HG03432 (cell line): ENCODE measurements at regions not wholly inside any gene's neighbourhood (a gene's known extent, or its start where the extent isn't known, plus 50 kb on each side); places are given as distances from the start of the nearest gene placed in this dataset.
A peak's percentile ranks its signal among the peaks of the same experiment; 100 is the strongest.

Source experiments
- ATAC-seq: cut with Tn5 transposase; IDR thresholded peaks from one replicate; pipeline ENCODE4 v1.9.1; 2021; ENCODE audit warnings: mild to moderate bottlenecking, moderate library complexity; ENCODE audit not compliant: unreplicated experiment

DNA sequence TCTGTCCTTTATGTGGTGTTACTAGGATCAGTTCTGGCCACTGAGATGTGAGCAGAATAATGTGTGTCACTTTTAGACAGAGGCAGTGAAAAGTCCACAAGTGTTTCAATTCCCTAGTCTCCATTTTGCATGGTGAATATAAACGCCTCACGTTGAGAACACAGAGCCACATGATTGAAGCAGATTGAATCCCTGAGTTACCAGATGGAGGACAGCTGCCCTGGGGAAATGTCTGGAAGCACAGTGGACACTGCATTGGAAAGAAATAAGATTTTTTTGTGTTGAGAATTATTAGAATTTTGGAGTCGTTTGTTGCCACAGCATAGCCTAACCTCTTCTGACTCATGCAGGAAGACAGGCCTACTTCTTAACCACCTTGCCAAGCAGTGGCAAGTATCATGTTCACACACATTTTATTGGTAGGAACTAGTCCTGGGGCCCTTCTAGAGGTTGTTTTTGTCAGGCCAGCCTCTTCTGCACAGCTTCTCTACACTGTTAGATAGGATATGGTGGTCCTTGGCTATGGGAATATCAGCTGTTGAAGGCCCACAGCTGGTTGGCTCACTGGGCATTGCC, 188.6 kb downstream of the TMEM182 start:
- ATAC-seq, result no peak

GRCh38 chr2:102951249-102951648, 189.4 kb downstream of the TMEM182 start:
- ATAC-seq, result no peak

DNA sequence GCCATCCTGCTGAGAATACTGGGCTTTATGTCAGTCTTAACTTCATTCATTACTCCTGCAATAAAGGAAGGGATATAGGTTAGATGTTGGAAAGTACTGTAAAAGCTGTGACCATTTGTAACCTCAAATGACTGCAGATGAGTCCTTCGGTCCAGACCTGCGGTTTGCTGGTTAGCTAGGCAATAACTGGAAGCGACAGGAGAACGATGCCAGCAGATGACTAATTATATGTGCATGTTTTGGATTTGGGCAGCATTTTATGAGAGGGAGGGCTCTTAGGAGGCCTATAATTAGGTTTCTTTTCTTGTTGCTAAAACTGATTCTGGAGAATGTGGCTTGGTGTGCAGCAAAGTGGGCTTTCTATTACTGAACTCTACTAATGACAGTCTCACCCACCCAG, 205.6 kb downstream of the TMEM182 start:
- ATAC-seq, result no peak

DNA sequence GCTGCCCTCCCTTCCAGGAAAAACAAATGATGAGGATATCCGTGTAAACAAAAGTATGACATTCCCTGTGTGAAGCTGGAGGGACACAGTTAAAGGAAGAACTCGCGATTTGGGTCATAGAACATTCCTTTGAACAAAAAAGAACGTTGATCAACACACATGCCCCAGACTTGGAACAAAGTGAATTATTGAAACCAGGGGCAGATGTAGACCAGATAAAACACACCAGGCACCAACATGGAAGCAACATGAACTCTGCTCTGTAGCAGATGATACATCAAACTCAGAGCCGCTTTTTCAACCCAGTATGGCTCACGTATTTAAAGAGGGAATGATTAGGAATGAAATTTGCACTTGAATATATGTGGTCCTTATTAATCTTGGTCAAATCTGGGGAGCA, 206.5 kb downstream of the TMEM182 start:
- ATAC-seq, result no peak

GRCh38 chr2:102971701-102972100, 209.9 kb downstream of the TMEM182 start:
- ATAC-seq, result no peak

DNA sequence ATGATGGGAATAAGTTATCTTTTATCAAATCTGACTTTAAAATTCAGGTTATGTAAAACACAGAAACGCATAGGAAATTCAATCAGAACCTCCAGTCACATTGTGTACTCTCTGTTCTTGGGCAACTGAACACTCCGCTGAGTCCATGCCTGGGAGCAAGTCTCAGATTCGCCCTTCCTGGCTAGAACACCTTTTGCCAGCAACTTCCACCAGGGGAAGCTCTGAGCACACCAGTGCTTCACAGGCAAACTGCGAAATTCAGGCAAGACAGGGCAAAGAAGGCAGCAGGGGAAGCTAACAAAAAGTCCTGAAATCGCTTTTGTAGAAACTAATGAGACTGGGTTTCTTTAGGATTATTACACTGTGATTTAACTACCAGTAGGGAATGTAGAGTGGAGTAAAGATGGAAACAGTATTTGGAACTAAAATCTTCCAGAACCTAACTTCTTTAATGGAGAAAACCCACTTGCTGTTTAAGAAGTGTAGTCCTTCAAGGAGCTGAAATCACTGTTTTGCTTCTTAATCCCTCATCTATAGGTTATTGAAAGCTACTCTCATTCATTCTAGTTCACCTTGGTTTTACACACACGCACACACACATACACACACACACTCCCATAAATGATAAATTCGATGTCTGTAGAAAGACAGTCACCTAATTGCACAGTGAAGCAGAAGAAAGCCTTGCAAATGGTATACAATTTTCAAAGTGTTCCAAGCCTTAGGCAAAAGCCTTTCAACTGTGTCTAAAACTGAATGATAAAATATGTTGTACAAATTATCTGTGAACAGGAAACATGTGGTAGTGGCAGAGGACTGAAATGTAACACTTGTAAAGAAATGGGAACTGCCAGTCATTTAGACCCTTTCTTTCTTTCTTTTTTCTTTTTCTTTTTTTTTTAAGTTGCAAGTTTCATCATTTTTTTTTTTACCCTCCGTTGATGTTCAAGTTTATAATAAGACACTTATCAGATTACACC, 214.5 kb downstream of the TMEM182 start:
- ATAC-seq, result peak; percentile 80

- ATAC-seq, result no peak
These were observed 215.7 kb downstream of the TMEM182 start for GRCh38 chr2:102977426-102978090.

DNA sequence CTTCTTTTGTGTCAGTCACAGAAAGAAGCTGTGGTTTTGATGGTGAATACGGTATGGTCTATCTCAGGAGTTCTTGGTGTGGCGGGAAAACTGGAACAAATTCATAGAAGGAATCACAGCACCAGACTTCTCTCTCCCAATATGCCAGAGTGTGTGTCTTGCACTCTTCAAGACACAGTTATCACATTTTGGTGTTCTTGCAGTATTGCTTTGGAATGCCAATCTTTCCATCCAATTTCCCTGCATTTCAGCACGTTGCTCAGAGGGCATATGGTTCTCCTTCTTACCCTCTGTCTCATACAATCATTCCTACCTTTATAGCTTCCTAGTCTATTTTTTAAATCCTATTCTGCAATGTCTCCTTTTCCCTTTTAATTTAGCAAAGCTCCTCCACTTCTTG, 216.3 kb downstream of the TMEM182 start:
- ATAC-seq, result no peak

DNA sequence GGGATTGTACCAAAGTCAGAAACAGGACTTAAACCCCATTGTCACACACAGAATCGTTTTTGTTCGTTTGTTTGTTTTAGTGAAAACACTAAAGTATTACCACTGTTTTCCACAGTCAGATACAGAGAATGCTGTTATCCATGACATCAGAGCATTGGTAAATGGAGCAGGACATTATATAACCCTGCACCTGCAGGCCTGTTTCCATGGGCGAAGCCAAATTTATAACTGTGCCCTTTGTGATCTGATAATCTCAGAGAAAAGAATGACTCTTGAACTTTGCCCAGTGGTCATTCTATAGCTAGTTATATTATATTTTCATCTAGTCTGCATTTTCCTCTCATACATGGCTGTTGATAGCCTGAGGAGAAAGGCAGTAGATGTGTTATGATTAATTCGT, 217.6 kb downstream of the TMEM182 start:
- ATAC-seq, result no peak

GRCh38 chr2:102983786-102984185, 222.0 kb downstream of the TMEM182 start:
- no peak for ATAC-seq

GRCh38 chr2:102986826-102987490, 225.1 kb downstream of the TMEM182 start:
- no peak for ATAC-seq

DNA sequence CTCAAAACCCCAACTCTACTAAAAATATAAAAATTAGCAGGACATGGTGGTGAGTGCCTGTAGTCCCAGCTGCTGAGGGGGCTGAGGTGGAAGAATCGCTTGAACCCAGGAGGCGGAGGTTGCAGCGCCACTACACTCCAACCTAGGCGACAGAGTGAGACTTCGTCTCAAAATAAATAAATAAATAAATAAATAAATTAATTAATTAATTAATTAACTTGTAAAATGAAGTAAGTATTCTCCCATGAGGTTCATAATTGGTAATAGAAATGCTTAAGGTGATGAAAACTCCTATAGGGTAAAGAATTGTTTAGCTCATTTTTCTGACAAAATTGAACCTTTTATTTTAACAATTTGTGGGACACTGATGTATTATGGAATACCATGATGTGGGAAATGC, 230.8 kb downstream of the TMEM182 start:
- no peak for ATAC-seq

DNA sequence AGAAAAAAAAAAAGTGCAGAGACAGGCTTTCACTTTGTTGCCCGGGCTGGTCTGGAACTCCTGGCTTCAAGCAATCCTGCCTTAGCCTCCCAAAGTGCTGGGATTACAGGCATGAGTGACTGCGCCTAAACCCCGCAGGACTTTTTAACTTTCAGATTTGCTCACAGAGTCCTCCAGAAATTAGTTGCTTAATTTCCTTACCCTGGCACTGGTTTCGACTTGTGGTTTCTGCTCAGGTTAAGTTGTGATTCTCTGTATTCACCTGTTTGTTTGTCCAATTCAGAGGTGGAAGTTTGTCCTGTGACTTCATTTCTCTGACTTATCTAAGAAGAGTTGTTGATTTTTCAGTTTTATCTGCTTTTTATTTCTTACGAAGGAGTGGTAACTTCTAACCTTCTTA, 238.1 kb downstream of the TMEM182 start:
- peak; percentile 53 for ATAC-seq

DNA sequence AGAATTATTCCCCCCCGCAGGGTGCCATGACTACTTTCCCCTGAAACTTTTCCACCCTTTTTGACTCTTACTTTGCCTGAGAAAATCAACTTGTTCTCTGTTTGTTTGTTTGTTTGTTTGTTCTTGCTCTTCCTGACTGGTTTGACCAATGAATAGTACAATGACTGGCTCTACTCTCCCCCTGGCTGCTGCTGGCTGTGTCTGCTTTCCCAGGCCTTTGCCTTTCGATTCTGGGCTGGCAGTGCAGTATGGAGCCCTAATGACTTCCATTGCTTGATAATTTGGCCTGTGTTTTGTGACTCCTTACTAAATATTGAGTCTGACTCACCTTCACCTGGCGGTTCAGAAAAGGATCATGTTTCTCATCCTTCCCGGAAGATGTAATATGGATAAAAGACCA, 241.1 kb downstream of the TMEM182 start:
- ATAC-seq, result no peak

DNA sequence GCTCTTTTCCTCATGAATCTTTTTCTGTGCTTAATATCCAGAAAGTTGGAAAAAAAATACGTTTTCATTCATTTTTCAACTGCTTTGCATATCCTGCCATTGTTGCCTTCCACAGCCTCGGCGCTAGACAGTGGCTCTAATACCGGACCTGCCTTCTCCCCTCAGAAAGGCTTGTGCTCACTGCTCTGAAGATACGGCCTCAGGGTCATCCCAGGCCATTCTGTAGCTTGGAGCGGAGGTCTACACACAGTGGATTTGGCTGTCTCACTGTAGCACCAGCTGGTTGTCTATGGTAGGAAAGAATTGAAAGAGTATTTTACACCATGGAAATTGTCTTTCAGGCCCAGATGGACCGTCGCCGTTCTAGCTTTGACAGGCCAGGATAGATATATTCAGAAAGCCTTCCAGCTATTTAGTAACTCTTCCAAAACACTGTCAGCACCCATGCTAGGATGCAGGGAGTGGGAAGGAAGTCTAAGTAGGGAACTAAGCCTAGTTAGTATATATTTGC, 242.0 kb downstream of the TMEM182 start:
- ATAC-seq, result no peak

GRCh38 chr2:103004426-103004942, 242.7 kb downstream of the TMEM182 start:
- no peak for ATAC-seq

GRCh38 chr2:103005393-103005792, 243.6 kb downstream of the TMEM182 start:
- ATAC-seq, result no peak

DNA sequence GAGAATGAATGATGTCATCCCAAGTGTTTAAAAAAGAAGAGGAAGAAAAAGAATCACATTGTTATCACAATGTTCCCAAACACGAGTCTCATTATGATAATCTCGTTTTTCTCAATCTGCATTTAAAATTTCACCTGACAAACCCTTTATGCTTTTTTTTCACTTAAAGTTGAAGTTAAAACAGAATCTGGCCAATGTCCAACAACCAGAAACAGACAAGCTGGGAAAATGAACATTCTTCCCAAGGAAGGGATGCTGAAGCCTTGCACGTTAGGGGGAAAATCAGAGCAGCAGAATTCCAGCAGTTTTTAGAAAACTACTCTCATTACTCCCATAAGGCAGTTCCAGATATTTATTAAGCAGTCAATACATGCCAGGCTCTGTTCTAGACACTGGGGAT, 245.3 kb downstream of the TMEM182 start:
- ATAC-seq, result no peak

DNA sequence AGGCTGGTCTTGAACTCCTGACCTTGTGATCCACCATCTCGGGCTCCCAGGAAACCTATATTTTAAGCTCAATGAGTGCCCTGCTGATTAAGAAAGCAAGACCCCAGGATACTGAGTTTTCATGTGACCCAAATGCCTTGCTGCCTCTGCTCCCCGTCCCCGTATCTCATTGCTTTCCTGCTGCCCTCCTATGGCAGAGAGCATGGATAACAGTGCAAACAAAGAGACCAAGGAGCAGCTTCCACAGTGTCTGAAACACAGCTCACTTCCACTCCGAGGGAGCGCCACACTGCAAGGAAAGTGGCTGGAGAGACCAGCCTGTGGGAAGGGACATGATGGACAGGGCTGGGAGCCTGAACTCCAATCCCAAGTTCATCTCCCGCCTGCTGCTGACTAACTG, 246.8 kb downstream of the TMEM182 start:
- no peak for ATAC-seq

GRCh38 chr2:103009871-103010270, 248.0 kb downstream of the TMEM182 start:
- no peak for ATAC-seq

DNA sequence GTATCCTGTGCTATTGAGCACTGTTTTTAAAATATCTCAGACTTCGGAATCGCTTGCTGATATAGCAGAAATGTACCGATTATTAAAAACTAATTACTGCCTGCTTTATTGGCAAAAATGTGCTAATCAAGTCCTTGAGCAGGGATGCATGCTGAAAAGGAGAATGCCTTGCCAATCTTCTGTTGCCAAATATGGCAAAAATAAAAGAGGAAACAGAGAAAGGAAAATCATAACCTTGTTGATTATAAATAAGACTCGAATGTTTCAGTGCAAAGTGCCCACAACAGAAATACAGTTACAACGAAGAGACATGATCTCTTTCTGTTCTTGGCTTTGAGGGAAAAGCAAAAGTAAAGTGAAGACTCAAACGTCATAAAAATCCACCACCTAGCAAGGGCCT, 248.5 kb downstream of the TMEM182 start:
- no peak for ATAC-seq
